Stromal cell of bone marrow (primary cell): ENCODE measurements at regions not wholly inside any gene's neighbourhood (a gene's known extent, or its start where the extent isn't known, plus 50 kb on each side); places are given as distances from the start of the nearest gene placed in this dataset.
"Not testable (repeated sequence)": the region's sequence is repeated elsewhere in the genome, so short reads cannot be mapped to it uniquely, and the experiment has no call there.

Source experiments
- DNase-seq: peaks from one replicate; pipeline ENCODE4 v3.0.0-alpha.2; 2012; ENCODE audit warnings: low read depth

DNA sequence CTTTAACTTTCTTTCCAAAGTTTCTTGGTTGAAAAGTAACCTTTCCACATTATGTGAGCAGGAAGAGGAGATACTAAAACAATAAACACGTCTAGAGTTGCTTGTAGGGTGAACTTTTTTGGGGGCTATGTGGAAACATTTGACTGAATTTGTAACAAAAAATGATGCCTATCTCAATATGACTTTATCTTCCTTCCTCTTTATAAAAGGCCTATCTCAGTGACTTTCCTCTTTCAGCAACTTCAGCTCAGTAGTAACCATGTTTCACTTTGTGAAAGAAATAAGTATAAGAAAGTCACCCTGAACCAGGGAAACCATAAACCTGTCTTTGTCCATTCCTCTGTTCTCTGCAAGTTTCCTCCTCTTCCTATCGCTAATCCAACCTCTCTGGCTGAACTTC, 124.7 kb upstream of the TMEM164 start:
- DNase-seq: no peak

DNA sequence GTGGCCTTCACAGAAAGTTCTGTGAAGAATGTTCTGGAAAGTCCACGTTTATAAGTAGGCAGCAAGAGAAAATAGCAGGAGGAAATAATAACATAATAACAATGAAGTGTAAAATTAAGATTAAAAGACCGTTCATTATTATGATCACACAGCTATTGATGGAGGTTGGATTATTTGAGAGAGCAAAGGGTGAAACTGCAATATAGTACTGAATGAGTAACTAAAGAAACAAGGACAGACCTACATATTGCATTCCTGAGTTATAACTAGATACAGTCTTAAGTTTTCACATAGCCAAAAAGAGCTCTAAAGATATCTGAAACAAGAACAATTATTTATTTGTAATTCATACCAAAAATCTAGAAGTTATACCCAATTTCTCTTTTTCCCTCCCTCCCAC, 122.9 kb upstream of the TMEM164 start:
- no peak for DNase-seq

DNA sequence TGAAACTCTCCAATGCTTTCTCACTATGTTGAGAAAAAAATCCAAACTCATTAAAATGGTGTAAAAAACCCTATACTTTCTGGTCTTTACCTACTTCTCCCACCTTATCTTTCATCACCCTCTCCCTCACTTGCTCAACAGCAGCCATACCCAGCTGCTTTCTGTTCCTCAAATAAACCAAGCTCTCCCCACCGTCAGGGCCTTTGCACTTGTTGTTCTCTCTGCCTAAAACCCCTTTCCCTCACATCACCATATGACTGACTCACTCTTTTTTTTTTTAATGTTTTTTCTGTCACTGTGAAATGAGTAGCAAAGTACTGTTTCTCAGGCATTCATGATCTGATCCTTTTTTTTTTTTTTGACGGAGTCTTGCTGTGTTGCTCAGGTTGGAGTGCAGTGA, 122.3 kb upstream of the TMEM164 start:
- DNase-seq: no peak

DNA sequence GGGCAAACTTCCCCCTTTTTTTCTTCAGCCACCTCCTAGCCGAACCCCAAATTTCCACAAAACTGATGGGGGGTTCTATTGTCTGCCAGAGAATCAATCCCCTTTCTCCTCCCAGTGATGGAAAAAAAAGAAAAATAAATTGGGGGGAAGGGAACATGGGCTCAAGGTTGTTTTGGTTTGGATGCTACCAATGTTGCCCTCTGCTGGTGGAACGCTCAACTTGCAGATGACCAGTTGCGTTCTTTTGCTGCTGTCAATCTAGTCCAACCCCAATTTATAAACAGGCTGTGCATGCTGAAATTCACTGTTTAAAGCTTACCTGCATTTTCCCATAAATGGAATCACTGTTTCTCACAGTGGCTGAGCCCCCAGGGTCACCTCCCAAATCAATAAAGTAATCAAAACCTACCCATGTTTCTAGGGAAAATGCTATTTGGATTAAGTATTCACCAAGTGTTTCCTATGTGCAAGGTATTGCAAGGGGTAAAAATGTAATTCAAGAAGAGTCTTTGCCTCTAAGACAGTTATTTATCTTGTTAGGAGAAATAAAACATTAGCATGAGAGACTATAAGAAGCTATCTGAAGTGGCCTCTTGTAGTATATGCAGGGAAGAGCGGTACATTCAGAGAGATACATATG, 116.7 kb upstream of the TMEM164 start:
- no peak for DNase-seq

DNA sequence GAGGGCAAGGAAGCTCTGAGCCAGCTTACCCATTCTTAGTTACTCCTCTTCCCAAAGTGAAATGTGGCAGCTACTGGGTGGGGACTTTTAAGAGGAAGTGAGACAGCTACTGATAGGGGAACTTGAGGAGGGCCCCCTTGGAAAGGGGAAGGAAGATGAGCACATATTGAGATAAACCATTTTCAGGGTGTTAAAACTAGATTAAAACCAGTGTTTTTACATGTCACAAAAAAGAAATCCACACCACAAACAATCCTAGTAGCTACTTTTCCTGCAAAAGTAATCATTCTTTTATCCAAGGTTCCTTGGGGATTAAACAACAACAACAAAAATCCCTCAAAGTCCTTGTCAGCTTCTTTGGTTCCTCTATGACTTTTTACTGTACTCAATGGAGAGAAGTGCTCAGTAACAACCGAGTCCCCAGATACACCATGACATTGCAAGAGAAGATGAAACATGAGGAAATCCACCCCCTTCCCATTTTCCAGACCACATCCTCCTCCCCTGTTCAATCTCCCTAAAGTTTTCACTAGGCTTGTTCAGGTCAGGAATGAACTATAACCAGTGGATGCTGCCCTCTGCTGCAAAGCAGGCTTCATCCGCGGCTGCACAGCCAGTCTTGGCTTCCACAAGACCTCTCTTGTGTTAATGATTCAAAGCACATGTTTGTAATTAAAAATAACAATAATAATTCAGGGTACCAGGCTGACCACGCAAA, 113.5 kb upstream of the TMEM164 start:
- DNase-seq: peak; percentile 20

DNA sequence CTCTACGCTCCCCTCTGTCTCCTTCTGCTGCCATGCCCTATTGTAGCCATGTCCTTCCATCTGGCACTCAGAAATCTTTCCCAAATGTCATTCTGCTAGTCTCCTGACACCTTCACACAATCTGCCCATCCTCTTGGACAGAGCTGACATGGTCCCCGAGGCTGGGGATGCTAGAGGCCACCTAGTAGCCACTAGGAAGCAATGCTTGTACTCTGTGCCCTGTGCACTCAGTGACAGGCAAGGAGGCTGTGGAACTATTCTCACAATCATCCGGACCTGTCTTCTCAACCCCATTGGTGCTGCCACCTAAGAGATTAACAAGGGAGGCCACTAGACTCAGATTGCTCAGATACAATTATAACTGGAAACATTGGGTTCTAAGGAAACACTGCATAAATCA, 112.6 kb upstream of the TMEM164 start:
- DNase-seq: no peak

DNA sequence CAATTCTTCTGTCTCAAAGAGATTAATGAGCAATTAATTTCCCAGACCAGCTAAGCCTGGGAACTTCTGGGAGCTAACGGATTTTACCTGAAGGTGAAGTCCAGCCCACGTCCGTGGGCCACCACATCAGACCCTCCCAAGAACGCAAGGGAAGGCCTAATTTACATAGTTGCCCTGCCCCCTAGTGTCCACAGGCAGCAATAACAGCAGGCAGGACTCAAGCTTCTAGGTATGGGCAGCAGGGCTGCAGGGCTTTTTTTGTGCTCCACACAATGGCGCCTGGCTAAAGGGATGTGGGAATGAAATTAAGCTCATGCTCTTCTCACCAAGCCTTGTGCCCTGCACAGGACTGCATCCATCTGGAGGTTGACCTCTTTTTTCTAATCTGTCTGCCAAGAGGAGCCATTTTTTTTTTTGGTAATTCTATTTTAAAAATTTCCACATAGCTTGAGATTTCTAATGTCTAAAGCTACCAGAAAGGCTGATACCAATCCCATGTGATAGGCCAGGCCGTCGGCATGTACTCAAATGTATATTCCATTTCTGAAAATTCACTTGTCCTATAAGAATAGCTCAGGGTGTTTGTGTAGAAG, 111.9 kb upstream of the TMEM164 start:
- peak; percentile 26 for DNase-seq

DNA sequence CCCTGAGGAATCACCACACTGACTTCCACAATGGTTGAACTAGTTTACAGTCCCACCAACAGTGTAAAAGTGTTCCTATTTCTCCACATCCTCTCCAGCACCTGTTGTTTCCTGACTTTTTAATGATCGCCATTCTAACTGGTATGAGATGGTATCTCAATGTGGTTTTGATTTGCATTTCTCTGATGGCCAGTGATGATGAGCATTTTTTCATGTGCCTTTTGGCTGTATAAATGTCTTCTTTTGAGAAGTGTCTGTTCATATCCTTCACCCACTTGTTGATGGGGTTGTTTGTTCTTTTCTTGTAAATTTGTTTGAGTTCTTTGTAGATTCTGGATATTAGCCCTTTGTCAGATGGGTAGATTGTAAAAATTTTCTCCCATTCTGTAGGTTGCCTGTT, 106.9 kb upstream of the TMEM164 start:
- DNase-seq: not testable (repeated sequence)

DNA sequence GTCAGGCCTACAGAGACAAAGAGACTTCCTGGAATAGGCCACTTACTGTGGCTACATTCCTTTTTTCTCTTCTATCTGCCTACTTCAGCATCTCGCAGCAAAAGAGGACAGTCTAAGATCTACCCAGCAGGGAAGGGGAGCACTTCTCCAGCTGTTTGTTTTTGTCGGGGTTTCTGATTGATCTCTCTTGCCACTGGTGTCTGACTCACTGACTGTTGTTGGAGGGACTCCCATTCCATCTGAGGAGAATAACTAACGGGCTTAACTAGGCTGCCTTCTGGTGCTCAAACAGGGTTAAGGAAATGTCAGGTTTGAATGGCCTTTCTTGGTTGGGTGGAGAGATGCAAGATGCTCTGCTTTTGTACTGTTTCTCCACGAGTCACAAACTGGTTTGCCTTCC, 100.2 kb upstream of the TMEM164 start:
- peak; percentile 41 for DNase-seq

DNA sequence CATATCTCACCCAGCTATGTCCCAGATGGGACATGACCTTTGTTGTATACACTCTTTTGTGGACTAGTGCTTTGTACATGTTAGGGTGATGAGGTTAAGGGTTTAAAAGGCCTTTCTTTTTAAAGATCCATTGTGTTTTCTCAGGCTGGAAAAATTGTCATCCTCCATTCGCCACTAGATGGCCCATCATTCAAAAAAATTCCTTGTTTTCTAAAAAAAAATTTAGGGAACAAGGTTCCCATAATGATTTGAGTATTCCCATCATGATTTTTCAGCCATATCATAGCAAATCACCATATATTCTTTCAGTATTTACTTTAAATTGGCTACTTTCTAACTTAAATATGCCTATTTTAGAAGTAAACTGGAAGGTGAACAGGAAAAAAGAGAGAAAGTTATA, 91.9 kb upstream of the TMEM164 start:
- no peak for DNase-seq

DNA sequence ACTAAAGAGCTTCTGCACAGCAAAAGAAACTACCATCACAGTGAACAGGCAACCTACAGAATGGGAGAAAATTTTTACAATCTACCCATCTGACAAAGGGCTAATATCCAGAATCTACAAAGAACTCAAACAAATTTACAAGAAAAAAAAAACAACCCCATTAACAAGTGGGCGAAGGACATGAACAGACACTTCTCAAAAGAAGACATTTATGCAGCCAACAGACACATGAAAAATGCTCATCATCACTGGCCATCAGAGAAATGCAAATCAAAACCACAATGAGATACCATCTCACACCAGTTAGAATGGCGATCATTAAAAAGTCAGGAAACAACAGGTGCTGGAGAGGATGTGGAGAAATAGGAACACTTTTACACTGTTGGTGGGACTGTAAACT, 89.9 kb upstream of the TMEM164 start:
- DNase-seq: not testable (repeated sequence)

DNA sequence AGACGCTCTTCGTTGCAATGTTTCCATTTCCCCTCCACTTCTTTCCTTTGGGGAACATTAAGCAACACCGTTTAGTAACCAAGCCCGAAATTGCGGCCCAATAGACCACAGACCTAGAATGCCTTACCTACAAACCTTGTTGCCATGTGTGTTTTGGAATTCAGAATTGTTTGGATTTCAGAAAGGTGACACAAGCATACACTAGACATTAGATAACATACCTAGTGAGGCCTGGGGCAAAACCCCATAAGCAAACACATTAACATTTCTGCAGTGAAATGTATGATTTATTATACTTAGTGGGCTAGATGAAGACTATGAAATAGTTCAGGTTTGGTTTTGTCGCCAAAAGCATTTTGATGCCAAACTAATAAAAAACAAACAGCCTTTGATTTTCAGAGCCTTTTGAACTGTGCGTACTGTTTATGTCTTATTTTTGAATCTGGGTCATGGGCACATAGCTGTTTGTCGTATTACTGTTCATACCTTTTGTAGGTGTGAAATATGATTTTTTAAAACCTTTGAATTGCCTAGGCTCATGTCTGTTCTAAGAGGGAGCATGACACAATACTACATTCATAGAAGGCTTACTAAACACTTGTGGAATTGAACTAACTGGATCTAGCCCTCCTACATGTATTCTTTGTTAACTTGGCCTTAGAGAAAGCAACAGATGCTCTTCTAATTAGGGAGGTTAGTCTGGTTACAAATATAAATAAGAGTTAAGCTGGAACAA, 88.6 kb upstream of the TMEM164 start:
- DNase-seq: no peak

DNA sequence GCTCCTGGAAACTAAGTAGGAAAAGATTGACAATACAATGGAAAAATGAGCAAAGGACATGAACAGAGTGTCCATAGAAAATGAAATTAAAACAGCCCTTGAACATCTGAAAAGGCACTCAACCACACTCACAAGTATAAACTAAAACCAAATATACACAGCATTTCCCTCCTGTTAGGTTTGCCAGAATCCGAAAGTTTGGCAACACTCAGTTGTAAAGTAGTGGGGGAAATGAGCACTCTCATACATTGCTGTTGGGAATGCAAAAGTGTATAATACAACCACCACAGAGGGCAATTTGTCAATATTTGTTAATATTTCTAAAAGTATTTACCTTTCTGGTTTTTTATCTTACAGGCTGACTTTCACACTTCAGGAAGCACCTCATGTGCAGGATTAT, 84.2 kb upstream of the TMEM164 start:
- DNase-seq: no peak

DNA sequence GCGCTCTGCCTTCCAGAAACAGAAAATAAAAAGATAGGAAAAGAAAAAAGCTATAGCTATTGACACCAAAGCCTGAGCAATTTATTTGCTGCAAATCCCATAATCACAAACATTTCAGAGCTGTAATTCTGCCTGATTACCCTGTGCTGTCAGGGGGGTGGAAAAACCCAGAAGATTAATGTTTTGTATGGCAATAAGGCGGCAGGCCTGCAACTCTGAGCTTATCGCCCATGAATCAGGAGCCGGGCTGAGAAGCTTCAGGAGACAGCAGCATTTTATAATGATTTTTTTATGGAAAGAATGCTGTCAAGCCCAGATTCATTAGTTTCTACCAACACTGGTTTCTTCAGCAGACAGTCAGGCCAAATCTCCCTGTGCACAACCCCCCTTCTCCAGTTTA, 82.6 kb upstream of the TMEM164 start:
- no peak for DNase-seq

DNA sequence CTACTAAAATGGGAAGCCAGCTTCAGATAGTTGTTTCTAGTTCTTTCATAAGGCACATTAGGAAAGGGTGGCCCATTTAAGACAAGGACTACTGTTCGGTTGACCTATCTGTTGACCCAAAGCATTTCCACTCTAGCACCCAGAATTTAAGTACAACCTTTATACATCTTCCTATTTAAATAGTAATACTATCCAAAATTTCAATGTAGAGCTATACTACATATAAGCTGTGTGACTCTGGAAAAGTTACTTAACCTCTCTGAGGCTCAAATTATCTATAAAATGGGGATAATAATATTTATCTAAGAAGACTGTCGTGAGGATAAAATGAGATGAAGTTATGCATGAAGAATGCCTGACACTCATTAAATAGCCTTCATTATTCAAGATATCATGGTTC, 82.0 kb upstream of the TMEM164 start:
- no peak for DNase-seq

DNA sequence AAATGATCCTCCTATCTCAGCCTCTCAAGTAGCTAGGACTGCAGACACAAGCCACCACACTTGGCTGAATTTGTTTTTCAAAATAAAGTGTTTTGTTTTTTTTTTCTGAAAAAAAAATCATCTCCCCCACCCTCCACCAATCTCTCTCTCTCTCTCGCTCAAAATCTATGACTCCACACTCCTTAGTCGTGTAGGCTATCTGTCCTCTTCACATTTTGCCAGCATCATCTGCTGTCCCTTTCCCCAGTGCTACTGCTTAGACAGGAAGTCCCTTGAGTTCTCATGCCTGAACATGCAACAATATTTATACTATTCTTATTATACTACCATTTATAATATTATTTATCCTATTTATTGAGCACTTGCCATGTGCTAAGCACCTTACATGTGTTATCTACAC, 80.7 kb upstream of the TMEM164 start:
- DNase-seq: no peak

DNA sequence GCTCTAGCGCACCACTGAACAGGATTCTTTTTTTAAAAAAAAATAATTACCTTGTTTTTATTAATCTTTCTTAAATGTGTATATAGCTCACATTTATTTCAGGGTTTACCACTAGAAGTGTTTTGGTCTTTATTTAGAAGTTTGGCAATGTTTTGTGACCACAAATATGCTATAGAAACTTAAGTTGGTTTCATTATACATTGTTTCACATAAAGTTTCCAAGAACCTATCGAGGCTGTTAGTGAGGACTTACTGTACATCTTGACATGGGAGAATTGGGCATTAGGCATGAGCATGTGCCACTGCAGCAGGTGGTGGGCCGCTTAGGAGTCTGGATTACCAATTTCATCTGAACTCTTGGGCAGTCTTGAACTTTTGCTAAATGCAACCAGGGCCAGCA, 77.9 kb upstream of the TMEM164 start:
- DNase-seq: not testable (repeated sequence)

DNA sequence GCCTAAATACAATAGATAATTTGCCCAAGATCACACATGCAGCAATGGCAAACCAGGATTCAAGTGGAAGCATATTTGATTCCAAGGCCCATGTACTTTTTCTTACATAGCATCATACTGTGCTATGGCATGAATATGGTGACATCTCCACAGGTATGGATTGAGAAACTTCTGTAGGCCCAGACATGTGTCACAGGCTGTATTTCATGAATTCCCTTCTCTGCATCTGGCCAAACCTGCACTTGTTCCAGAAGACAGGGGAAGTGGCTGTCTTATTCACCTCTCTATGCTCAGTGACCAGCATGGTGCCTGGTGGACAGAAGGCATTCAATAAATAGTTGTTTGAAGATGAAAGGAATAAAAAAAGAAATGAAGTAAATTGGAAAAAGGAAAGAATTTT, 77.3 kb upstream of the TMEM164 start:
- no peak for DNase-seq

DNA sequence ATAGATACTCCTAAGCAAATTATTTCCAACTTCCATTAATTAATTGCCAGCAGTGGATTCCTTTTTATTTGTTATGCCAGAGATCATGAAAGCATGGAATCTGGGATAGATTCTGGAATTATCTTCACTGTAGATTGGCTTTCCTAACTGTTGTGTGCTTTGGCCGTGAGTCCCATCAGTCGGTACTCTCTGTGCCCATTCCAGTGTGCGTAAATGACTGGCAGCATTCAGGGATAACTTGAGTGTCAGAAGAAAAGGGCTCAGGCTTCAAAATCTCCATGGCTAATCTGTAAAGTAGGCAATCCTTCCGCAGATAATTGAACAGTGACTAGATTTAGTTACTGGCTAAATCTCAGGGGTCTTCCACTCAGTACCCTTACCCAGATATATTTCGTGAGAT, 76.8 kb upstream of the TMEM164 start:
- no peak for DNase-seq

DNA sequence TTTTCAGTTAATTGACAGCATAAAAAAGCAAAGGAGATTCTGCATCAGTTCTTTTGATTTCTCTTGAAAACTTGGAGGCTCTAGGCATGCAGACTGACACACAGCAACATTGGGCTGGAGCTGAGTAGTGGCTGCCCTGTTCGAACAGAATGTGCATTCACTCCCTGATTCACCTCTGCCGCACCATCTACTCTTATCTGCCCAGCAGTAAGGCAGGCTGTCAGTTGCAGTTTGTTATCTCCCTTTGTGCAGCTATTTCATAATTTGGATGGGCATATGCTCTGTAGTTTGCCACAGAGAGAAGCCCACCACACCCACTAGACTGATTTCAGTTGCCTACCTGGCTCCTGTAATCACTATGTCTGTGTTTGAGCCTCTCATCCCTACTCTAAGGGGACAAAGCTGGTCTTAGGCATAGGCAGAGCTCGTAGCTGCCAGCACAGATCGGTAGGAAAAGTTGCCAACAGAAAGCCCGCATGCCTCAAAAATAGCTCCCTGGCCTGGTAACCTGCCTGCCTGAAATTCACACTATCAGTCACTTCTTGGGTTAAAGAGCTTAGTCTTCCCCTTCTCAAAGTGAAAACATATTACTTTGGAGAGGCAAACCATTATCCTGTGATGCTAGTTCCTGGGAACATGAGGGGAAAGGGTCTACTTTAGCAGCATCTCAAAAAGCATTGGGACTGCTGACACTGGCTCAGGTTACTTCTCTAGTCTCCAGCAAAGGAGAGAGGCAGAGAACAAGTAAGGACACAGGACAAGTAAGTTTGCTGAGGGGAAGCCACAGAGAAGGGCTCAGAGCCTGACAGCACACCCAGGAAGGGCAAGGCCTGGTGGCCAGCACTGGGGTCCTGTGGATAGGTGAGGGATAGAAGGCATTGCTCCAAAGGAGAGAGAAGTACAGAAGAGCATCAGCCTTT, 75.9 kb upstream of the TMEM164 start:
- DNase-seq: no peak

DNA sequence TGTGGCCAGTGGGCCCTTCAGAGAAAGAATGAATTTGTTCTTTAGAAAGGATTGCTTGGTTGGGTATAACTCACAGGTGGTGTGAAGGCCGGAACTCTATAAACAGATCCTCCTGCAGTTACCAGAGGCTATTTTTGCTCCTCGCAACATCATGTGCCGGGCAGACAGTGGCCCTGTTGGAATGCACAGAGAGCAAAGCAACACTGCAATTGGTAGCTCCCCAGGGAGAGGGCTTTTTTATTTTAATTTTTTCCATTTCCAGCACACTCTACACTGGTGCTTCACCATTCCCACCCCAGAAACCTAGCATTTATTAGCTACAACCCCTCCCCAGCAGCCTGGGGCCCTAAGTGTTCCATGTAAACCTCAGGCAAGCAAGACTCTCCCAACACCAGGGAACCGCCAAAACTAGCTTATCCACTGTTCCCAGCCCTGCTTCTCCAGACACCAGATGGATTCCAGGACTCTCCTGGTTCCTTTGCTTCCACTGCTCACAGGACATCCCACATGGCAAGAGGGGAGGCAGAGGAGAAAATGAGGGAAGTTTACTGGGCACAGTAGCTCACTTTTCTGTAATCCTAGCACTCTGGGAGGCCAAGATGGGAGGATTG, 75.1 kb upstream of the TMEM164 start:
- no peak for DNase-seq
